ENCODE measurements at regions not wholly inside any gene's neighbourhood (a gene's known extent, or its start where the extent isn't known, plus 50 kb on each side); places are given as distances from the start of the nearest gene placed in this dataset.

GRCh38 chr18:26639149-26639548 lies 90.8 kb upstream of the KCTD1 start:
- no peak for TF ChIP-seq GATA2 (IDR thresholded peaks at IDR 0.05; ENCODE audit: low read depth, low read length)
- TF ChIP-seq GATA3 (IDR thresholded peaks at IDR 0.05; ENCODE audit: low read depth, low read length) = no peak

GRCh38 chr18:26637983-26638382 lies 89.6 kb upstream of the KCTD1 start:
- TF ChIP-seq GATA2 (IDR thresholded peaks at IDR 0.05; ENCODE audit: low read depth, low read length) (no peak), GATA3 (IDR thresholded peaks at IDR 0.05; ENCODE audit: low read depth, low read length) (no peak)

GRCh38 chr18:26637324-26637723 lies 89.0 kb upstream of the KCTD1 start:
- no peak for TF ChIP-seq GATA2 (IDR thresholded peaks at IDR 0.05; ENCODE audit: low read depth, low read length)
- no peak for TF ChIP-seq GATA3 (IDR thresholded peaks at IDR 0.05; ENCODE audit: low read depth, low read length)

- TF ChIP-seq GATA2 (IDR thresholded peaks at IDR 0.05; ENCODE audit: low read depth, low read length) = no peak
- no peak for TF ChIP-seq GATA3 (IDR thresholded peaks at IDR 0.05; ENCODE audit: low read depth, low read length)
Observed at GRCh38 chr18:26635466-26635865, 87.1 kb upstream of the KCTD1 start.

- TF ChIP-seq GATA3 (IDR thresholded peaks at IDR 0.05; ENCODE audit: low read depth, low read length) (no peak), GATA2 (IDR thresholded peaks at IDR 0.05; ENCODE audit: low read depth, low read length) (no peak)
Observed at GRCh38 chr18:26634631-26635030, 86.3 kb upstream of the KCTD1 start.

GRCh38 chr18:26631135-26631534 lies 82.8 kb upstream of the KCTD1 start:
- TF ChIP-seq GATA3 (IDR thresholded peaks at IDR 0.05; ENCODE audit: low read depth, low read length) (no peak), GATA2 (IDR thresholded peaks at IDR 0.05; ENCODE audit: low read depth, low read length) (no peak)

GRCh38 chr18:26630596-26630995 lies 82.2 kb upstream of the KCTD1 start:
- TF ChIP-seq GATA2 (IDR thresholded peaks at IDR 0.05; ENCODE audit: low read depth, low read length) (no peak), GATA3 (IDR thresholded peaks at IDR 0.05; ENCODE audit: low read depth, low read length) (no peak)

- no peak for TF ChIP-seq GATA2 (IDR thresholded peaks at IDR 0.05; ENCODE audit: low read depth, low read length)
- TF ChIP-seq GATA3 (IDR thresholded peaks at IDR 0.05; ENCODE audit: low read depth, low read length) = no peak
Observed at GRCh38 chr18:26628017-26628416, 79.7 kb upstream of the KCTD1 start.

GRCh38 chr18:26624443-26624842 lies 76.1 kb upstream of the KCTD1 start:
- TF ChIP-seq GATA2 (IDR thresholded peaks at IDR 0.05; ENCODE audit: low read depth, low read length) = no peak
- TF ChIP-seq GATA3 (IDR thresholded peaks at IDR 0.05; ENCODE audit: low read depth, low read length) = no peak

GRCh38 chr18:26621161-26622026 lies 73.0 kb upstream of the KCTD1 start:
- no peak for TF ChIP-seq GATA2 (IDR thresholded peaks at IDR 0.05; ENCODE audit: low read depth, low read length)
- TF ChIP-seq GATA3 (IDR thresholded peaks at IDR 0.05; ENCODE audit: low read depth, low read length) = no peak

GRCh38 chr18:26619350-26619749 lies 71.0 kb upstream of the KCTD1 start:
- TF ChIP-seq GATA3 (IDR thresholded peaks at IDR 0.05; ENCODE audit: low read depth, low read length) (no peak), GATA2 (IDR thresholded peaks at IDR 0.05; ENCODE audit: low read depth, low read length) (no peak)

- TF ChIP-seq GATA3 (IDR thresholded peaks at IDR 0.05; ENCODE audit: low read depth, low read length) = no peak
- TF ChIP-seq GATA2 (IDR thresholded peaks at IDR 0.05; ENCODE audit: low read depth, low read length) = no peak
Observed at GRCh38 chr18:26618135-26618534, 69.8 kb upstream of the KCTD1 start.

GRCh38 chr18:26617151-26617554 lies 68.8 kb upstream of the KCTD1 start:
- TF ChIP-seq GATA3 (IDR thresholded peaks at IDR 0.05; ENCODE audit: low read depth, low read length) (no peak), GATA2 (IDR thresholded peaks at IDR 0.05; ENCODE audit: low read depth, low read length) (no peak)

- TF ChIP-seq GATA2 (IDR thresholded peaks at IDR 0.05; ENCODE audit: low read depth, low read length) (no peak), GATA3 (IDR thresholded peaks at IDR 0.05; ENCODE audit: low read depth, low read length) (no peak)
Observed at GRCh38 chr18:26614374-26614773, 66.0 kb upstream of the KCTD1 start.

Measured in SH-SY5Y (cell line).